ENCODE measurements at regions not wholly inside any gene's neighbourhood (a gene's known extent, or its start where the extent isn't known, plus 50 kb on each side); places are given as distances from the start of the nearest gene placed in this dataset.

- no peak for TF ChIP-seq POLR2A (IDR thresholded peaks at IDR 0.05)
- TF ChIP-seq CTCF (IDR thresholded peaks at IDR 0.05), result no peak
Measured at GRCh38 chr10:62540389-62540788, 166.2 kb downstream of the ZNF365 start.

All from Peyer's patch (tissue), 4 donors.